HG02943 (cell line): ENCODE measurements at regions not wholly inside any gene's neighbourhood (a gene's known extent, or its start where the extent isn't known, plus 50 kb on each side); places are given as distances from the start of the nearest gene placed in this dataset.
A peak's percentile ranks its signal among the peaks of the same experiment; 100 is the strongest.
"Not testable (repeated sequence)": the region's sequence is repeated elsewhere in the genome, so short reads cannot be mapped to it uniquely, and the experiment has no call there.

ENCODE experiments used
- ATAC-seq: cut with Tn5 transposase; IDR thresholded peaks from one replicate; pipeline ENCODE4 v1.9.1; 2021; ENCODE audit warnings: mild to moderate bottlenecking, low read depth, moderate library complexity; ENCODE audit not compliant: unreplicated experiment

DNA sequence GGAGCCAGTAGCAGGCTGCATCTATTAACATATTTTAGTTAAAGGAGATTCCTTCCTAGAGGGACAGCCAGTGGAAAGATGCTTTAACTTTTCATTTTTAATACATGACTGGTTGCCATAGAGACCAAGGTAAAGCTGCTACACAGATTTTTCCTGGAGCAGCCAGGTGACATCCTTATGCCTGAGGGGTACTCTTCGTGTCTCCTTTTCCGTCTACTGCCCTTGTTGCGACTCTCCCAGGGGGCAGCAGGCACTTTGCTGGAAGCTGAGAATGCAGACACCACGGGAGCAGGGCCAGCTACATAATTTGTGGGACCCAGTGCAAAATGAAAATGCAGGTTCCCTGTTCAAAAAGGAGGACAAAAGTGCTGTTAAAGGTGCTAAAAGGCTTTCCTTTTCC lies 340.4 kb downstream of the CEP170 start:
- ATAC-seq: not testable (repeated sequence)

DNA sequence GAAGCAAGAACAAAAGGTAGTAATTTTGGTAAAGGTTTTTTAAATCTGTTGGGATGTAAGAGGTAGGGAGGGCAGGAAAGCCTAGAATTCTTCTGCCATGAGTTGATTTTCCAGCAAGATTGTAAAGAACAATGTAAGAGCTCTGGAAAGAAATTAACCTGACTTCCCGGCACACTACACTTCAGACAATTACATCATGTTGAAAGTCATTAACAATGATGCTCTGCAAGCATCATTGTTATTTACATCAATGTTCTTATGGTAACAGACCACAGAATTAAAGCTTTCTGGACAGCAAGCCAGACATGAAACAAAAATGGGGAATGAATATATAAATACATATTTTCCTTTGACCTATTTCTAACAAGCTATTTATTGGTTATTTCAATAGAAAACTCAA lies 342.2 kb downstream of the CEP170 start:
- ATAC-seq: not testable (repeated sequence)

DNA sequence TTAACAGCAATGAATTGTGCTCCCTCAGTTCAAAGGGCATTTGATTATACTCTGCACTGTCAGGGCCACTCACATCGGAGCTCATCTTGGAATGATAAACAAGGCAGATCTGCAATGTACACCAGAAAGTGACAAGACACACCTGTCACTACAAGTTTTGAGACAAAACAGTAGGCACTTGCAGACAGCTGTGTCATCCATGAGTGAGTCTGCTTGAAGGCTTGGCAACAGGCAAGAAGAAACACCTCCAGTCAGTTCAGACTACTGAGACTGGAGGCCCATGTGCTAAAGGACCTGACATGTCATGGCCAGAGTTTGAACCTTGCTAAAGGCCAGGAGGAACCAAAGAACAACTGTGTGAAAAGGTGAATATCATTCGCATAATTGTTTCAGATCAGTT lies 354.5 kb downstream of the CEP170 start:
- ATAC-seq: not testable (repeated sequence)

DNA sequence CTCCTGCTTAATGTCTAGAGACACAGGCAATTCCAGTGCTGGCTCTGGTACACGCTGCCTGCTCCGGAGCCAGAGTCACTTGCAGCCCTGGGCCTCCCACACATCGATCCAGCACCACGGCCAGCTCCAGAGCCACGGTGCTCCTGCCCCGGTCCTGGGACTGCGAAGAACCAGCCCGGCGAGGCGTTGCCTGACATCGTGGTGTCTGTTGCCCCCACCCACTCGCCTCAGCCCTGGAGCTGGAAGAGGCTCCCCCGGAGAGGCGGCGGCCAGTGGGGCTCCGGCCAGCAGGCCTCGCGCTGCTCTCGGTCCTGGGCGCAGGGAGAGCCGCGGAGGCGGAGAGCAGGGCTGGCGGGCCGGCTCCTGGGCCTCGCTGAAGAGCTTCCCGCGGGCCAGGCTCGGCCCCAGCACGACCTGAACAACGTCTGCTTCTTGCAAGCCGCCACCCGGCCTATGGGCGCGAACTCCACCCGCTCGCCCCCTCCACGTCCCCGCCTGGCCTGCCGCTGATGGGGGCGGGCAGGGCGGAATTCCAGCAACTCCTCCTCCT lies 364.8 kb downstream of the CEP170 start:
- no peak for ATAC-seq

DNA sequence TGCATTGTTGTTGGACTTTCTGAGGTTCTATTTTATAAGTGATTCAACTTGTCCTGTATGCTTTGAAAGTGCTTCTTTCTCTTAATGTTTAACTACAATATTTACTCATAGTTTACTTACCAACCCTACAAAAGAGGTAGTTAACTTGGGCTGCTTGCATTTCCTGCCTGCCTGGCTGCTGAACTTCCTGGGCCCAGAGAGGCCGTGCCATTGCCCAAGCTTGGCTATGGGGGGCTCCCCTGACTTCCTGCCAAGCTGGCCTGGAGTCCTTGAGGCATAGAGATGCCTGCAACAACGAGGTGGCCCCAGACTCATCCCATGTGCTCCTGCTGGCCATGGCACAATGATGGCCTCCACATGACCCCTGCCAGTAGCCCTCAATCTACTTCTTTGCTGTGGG lies 361.6 kb upstream of the PLD5 start:
- ATAC-seq: peak; percentile 94

DNA sequence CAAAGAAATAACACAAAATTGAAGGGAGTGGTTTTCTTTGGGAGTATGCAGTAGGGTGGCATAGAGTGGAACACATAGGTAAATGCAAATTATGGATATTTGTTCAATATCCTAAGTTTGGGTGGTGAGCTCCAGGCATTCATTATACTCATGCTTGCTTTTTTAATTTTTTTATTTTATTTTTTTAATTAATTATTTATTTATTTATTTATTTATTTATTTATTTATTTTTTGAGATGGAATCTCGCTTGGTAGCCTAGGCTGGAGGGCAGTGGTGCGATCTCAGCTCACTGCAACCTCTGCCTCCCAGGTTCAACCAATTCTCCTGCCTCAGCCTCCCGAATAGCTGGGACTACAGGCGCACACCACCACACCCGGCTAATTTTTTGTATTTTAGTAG lies 355.5 kb upstream of the PLD5 start:
- ATAC-seq: not testable (repeated sequence)

DNA sequence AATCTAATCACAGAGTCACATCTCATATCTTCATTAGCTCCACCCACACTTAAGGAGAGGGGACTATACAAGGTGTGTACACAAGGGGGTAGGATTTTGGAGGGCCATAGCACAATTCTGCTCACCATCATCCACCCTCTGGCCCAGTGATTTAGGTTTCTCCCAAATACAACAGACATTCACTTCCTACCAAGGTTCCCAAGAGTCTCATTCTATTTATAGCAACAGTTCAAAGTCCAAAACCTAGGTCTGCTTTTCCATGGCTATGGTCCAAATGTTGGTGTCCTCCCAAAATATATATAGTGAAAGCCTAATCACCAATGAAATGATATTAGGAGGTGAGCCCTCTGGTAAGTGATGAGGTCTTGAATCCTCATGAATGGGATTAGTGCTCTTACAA lies 353.2 kb upstream of the PLD5 start:
- ATAC-seq: no peak

DNA sequence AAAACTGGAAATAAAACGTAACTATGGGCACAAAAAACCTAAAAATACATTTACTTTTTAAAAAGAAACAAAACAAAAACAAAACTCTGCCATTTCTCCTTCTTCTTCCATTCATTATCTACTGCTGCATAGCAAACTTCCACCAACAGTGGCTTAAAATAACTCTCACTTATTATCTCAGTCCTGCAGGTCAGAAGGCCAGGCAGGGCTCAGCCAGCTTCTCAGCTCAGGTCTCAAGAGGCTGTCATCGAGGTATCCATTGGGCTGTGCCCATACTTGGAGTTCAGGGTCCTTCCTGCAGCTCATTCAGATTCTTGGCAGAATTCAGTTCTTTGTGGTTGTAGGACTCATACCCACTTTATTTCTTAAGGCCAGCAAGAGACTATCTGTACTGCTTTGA lies 352.7 kb upstream of the PLD5 start:
- no peak for ATAC-seq

DNA sequence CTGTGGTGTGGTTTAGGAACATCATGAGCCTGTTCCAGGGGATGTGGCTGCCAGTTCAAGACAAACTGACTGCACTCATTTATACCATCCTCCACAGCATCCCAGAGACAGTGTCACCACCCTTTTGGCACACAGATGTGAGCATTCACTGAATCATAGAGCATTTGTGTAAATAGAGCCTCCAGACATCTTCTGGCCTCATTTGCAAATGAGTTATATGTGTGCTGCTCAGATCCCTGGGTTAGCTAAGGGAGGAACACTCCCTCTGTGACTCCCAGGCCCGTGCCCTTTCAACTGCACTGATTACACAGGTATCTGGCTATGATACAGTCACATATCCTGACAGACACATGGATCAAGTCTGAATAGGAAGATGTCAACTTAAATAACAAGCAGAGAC lies 351.5 kb upstream of the PLD5 start:
- ATAC-seq: no peak

DNA sequence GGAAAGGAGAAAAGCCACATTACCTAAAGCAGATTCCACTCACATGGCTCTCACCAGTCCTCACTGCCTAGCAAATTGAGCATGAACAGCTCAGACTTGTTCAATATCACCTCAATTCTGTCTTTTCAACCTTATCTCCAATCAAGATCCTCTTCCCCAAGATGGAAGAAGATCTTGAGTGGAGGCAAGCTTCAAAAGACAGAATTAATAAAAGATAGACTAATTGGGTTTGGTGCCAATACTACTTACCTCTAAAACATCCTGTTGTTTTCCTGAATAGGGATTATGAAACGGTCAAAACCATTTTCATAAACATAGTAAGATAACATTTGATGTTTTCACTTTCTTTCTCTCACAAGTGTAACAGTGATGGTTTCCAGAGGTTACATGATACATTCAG lies 349.2 kb upstream of the PLD5 start:
- ATAC-seq: no peak

DNA sequence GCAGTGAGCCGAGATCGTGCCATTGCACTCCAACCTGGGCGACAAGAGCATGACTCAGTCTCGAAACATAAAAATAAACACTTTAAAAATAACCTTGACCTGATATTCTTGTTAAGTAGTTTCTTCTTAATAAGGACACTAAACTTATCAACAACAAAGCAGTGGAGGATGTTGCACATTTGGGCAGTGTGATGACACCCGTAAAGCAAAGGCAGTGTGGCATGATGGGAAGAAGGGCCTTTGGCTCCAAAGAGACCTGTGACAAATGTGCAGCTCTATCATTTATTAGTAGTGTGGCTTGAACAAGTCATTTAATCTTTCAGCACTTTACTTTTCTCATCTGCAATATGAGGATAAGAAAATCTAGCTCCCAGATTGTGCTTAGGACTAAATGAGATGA lies 348.0 kb upstream of the PLD5 start:
- ATAC-seq: no peak

DNA sequence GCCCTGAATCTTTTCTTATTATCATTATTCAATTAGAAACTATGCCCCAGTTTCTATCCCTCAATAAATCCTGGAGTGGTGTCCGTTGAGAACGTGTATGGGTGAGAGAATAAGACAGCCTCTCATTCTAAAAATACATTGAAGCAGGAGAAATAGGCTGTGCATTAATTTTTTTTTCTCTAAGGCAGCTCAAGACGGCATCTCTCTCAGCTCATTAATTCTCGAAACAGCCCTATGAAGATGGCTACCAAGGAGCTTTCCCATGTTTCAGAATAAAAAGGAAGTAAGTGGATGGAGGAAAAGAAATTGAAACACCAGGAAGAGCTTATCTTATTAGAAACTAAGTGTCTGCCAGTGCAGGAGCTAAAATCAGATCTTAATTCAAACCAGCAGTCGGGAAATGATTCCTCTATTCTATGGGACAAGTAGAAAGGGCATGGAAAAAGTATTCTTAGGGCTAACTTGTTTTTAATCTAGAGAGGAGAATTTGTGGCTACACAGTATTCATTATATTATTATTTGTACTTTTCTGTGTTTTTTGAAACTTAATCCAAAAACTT lies 347.1 kb upstream of the PLD5 start:
- ATAC-seq: no peak

DNA sequence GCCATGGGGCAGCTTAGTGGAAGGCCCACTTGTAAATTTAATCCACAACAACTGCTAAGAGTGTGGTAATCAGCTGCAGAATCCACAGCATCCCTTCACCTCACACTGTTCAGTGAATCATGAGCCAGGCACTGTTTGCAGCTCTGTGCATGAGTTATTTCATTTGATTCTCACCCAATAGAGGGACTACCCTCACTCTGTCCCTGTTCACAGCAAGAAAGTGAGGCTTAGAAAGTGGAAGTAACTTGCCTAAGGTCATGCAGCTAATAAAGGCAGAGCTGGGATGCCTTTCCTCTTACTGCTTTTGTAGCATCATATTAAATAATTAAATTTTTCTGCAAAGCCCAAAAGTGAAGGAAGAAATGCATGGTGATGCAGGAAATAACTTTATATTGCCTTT lies 346.5 kb upstream of the PLD5 start:
- no peak for ATAC-seq

DNA sequence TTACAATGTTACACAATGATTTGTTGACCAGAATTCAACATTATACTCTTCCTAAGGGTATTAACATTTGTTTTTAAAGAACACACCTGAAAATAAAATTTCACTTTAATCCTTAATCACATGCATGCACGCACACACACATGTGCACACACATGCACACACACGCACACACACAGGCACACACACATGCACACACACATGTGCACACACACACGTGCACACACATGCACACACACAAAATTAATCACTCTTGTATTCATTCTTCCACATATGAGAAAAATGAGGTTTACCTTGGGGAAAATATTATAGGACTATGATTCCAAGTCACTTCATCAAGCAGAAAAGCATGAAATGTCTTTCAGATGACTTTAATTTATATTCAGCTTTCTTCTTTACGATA lies 331.8 kb upstream of the PLD5 start:
- ATAC-seq: no peak

DNA sequence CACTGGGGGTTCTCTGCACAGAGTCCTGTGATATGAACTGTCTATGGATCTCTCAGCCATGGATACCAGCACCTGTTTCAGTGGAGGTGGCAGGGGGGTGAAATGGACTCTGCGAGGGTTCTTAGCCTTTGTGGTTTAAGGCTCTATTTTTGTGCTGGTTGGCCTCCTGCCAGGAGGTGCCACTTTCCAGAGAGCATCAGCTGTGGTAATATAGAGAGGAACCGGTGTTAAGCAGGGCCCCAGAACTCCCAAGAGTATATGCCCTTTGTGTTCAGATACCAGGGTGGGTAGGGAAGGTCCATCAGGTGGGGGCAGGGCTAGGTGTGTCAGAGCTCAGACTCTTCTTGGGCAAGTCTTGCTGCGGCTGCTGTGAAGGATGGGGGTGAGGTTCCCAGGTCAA lies 330.0 kb upstream of the PLD5 start:
- no peak for ATAC-seq

DNA sequence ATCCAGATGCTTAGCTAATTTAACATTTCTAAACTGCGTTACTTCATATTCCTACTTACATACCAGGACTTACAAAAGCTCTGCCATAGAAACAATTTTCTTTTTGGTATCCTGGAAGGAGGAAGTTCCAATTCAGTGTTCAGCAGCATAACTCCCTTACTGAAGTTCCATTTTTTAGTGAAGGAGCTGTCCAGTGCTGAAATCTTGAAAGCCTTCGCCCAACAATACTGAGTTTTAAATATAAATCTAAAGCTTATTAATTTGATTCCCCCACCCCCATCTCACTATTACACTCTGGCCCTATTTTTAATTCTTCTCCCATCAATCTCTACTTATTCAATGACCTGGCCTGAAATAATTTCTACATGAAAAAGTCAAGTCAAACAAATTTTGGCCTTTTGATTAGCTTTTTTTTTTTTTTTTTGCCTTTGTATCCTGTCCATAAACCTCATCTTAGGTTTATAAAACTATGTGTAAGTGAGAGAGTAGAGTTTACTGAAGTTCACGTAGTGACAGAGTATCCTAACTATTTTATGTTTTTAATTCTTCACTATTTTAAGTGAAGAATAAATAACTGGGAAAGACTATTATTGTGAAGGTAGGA lies 323.0 kb upstream of the PLD5 start:
- ATAC-seq: no peak

DNA sequence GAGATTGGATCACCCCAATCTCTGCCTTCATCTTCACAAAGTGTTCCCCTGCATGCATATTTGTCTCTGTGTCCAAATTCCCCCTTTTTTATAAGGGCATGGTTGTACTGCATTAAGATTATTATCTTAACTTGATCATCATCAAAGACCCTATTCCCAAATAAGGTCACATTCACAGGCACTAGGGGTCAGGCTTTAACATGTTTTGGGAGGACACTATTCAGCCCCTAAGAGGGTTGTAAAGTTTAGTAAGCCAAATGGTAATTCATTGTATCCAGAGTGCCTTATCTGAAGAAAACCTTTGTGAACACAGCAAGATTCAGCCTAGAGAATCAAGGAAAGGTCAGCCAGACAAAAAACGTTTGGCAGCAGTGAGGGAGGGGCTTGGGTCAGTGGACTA lies 317.6 kb upstream of the PLD5 start:
- no peak for ATAC-seq

DNA sequence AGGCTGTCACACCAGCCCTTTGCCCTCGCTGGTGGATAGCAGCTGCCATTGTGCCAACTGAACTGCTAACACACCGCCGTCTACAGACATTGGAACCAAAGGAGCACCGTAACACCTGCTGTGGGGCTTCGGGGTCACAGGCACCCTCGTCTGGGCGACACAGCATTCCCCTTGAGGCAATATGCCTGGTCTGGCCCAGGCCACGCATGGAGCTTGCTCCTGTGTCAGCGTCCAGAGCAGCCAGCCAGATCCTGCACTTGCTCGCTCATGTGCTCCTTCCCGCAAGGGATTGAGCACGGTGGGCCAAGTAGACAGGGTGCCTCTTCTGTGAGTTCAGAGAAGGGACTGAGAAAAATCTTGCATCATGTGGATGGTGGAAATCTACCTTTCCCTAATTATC lies 314.6 kb upstream of the PLD5 start:
- ATAC-seq: no peak

DNA sequence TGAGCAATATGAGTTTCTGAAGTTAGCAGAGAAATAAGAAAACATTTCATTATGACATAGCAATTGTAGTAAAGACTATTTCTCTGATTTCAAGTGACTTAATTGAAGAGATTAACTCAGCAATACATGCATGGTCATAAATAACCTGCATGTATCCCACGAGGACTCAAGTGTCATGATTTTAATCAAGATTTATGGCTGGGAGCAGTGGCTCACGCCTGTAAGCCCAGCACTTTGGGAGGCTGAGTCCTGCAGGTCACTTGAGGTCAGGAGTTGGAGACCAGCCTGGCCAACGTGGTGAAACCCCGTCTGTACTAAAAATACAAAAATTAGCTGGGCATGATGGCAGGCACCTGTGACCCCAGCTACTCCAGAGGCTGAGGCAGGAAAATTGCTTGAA lies 311.9 kb upstream of the PLD5 start:
- no peak for ATAC-seq

DNA sequence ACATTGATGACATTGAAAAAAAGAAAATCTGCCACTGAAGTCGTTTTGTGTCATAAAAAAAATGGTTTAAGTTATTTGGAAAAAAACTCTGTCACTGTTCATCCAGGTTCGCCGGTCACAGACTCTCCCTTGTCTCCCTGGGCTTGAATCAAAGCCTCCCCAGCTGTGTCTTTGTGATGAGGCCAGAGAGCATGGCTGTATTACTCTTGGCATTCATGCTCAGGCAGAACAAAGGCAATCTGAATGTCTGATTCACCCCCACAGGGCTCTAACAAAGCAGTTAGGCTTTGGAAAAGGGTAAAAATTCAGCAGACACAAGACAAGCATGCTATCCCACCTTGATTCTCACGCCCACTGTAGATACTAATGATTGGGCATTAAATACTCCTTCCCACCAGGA lies 304.3 kb upstream of the PLD5 start:
- ATAC-seq: no peak

DNA sequence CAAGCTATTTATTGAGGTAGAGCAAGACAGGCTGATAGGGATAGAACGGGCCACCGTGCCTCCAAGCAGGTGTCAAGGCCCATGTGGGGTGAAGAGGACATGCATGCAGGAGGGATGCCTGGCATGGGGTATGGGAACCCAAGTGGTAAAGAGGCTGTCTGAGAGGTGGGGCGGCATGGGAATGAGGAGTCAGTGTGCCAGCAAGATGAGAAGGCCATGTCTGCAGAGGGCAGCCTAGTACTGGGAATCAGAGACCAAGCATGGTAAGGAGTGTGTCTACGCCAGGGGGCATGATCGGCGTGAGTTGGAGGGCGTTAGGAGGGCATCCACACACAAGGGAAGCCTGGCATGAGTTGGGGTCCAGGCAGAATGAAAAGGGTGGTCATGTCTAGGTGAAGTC lies 303.7 kb upstream of the PLD5 start:
- no peak for ATAC-seq

DNA sequence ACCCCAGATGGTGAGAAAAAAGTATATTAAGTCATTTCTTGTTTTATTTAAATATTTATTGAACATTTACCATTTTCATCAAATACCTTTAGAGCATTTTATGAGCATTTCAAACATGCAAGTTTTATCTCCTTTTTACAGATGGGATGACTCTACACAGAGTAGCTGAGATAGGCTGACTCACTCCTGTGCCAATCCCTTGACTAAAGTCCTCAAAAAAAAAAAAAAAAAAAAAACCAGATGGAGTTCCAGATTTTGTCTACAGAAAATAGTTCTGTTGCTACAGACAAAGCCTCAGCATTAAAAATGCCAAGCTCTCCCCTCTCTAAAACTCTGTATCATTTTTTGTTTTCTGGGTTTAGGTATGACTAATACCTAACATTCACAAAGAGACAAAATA lies 303.0 kb upstream of the PLD5 start:
- no peak for ATAC-seq
